T-helper 2 cell treated with Interferon-gamma antibody and Interleukin-4, amounts not matched to agents 100 ng/mL and 5 ng/mL, for 36 hours (primary cell): ENCODE measurements at regions not wholly inside any gene's neighbourhood (a gene's known extent, or its start where the extent isn't known, plus 50 kb on each side); places are given as distances from the start of the nearest gene placed in this dataset.
"Not testable (repeated sequence)": the region's sequence is repeated elsewhere in the genome, so short reads cannot be mapped to it uniquely, and the experiment has no call there.

Experiments used
- intact Hi-C: fragments of 100-400 bp; cut with micrococcal nuclease; formaldehyde crosslinking; loops from one replicate; pipeline ENCODE4 v1.15.1; 2023

DNA sequence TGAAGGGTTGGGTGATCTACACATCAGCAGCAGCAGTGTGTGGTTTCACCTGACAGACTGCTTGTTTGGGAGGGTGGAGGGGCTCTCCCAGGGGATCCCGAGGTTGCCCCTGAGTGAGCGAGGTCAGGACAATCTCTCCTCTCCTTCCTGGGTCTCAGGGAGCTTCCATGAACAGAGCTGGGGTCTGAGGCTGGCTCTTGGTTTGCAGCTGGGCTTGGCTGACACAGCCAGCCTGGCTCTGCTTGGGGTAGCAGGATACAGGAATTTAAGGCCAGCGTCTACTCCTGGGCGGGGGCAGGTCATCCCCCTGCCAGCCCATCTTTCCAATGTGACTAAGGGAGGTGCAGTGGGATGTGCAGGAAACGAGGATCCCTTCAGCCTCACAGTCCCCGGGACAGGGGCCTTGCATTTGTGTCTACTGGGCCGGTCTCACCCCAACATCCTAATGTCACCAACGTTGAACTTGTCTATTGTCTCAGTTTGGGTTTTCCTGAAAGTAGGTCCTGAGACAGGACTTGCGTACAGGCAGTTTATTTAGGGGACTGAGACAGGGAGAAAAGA lies 262.6 kb upstream of the HDAC4 start:
- intact Hi-C loops = no loop called here

DNA sequence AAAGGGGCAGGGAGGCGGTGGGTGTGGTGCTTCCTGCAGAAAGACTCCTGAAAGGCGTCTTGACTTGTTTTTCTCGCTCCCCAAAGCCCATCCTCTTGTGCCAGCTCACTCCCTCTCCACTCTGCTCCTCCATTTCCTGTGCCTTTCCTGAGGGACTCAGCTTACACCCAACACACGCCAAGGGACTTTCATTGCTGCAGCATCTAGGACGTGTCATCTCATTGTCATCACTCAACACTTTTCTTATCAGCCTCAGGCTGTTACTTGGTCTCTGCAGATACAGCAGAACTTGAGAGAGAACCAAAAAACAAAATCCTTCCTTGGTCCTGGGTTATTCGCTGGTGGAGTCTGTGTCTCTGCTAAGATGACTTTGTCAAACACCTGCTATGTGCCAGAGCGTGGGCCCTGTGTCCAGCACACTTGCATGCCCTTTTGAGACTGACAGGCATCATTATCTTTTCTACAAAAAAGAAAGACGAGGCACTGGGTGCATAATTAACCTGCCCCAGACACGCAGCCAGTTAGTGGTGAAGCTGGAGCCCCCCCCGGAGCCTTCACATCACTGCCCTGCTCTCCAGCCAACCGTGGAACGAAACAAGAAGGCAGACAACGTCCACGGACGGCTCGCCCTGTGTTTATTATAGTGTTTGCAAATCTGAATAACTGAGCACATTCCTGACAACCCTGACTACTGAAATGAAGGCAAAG lies 261.7 kb upstream of the HDAC4 start:
- intact Hi-C loops = no loop called here

DNA sequence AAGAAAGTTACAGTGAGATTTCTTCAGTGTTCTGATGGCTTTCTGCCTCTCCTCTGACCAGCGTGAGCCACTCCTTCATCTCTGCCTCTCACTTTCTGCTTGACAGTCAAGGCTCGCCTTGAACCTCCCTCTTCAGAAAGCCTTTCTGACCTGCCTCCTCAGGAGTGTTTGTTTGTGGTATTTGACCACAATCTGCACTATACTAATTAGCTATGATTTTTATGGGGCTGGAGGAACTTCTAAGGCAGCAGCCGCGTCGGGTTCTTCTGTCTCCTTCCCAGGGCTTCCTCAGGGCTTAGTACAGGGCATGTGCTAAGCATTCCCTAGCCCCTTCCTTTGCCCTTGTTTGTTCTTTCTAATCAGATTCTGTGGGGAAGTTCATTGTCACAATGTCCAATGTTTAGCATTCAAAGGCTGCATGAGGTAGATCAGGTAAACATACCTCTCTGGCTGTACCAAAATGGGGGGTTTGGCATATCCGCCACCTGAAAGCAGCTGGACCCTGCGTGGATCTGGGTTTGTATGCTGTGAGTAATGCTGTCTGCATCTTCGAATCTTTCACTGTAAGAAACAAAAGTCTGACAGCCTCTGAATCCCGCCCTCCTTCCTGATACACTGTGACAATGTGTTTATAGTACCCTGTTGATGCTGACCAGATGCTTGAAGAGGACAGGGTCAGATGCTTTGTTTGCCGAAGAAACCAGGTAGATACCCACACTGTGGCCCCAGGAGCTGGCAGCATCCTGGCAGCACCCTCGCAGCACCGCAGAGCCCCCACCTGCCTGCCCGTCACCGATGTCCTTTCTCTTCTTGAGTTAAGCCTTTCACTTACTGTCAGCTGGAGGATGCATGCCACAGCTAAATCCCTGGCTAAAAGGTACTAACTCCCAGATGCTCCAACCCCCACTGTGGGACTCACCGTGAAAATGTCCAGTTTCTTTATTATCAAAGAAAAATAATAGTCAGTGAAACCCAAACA lies 260.8 kb upstream of the HDAC4 start:
- intact Hi-C loops = no loop called here

DNA sequence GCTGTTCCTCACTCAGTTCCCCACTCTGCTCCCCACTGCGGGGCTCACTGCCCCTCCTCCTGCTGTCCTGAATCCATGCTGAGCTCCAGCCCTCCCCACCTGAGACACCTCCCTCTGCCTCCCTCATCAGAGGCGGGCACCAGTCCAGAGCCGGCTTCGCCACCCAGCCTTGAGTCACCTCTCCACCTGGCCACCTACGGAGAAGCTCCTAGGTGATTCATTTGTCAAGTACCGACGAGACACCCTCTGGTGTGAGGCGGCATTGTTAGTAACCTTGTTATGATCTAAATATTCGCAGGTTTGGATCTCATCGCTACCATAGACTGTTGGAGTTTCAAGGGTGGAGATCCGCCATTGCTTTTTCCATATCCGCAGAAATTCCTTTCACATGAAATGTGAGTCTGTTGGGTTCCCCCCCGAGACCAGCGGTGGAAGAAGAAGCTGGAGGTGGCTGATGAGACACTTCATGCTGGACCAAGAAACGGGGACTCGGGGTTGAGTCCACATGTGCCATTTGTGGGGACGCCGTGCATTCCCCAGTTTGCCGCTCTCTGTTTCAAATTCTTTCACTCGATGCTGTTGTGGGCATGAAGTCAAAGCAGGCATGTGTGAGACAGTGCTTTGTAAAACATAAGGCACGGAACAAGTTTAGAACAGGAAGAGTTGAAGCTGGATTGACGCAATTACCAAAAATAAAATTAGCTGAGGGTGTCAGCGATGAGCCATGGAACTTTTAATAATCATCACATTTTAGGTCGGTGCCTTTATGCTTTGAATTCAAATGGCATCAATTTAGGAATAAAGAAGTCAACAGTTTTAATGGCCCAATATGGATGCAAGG lies 259.8 kb upstream of the HDAC4 start:
- intact Hi-C loops = no loop called here

DNA sequence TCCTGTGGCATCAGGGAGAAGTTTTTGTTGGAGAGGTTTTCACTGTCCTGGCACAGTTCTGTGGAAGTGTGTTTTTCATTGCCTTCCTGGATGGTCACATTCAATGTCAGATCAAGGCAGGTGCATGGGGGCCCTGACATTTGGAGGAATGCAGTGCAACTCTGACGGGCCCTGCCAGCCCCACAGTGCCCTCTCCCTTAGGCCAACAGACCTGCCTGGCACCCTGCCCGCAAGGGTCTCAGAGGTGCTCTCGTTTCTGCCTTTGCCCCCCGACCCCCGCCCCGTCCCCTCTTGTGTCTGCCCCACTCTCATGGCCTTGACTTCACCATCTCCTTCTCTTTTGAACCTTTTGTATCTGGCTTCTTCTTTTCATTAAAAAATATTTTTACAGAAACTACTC lies 257.2 kb upstream of the HDAC4 start:
- intact Hi-C loops = no loop called here

DNA sequence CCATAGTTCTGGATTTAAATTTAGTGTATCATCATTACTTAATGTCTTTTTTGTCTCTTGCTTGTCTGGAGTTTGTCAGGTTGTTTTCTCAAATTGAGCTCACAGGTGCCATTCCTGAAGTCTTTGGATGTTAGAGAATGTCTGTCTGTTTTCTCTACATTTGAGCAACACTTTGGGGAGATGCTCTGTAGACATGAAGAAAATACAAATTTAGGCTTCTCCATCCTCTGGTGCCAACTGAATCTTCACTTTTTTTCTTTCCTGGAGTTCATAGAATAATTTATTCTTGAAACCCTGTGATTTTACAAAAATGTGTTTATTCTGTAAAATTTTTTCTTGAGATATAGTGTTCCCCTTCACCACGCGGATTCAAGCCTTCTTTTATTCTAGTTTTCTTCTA lies 256.4 kb upstream of the HDAC4 start:
- intact Hi-C loops = no loop called here

DNA sequence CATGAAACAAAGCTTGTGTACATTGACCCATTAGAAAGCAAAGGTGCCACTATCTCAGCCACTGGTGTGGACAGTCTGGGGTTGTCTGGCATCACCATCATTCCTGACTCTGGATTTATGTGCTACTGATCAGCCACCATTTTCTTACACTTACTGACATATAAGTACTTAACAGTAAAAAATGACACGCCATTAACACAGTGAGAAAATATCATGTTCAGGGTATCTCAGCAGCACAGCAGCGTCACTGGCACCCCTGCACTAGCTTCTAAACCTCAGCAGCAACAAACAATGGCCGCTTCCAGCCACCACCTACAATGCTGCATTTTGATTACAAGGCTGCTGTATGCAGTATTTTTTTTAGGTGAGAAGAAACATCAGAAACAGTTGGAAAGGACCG lies 253.4 kb upstream of the HDAC4 start:
- intact Hi-C loops = no loop called here

DNA sequence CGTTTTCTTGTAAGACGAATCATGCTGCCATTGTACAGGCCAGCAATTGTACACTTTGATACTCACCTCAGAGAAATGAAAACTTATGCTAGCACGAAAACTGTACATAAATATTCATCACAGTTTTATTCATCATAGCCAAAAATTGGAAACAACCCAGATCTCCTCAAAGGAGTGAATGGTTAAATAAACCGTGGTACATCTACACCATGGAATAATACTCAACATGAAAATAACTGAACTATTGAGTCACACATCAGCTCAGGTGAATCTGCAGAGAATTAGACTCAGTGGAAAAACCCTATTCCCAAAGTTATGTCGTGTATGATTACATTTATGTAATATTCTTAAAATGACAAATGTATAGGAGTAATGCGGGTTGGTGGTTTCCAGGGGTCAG lies 251.0 kb upstream of the HDAC4 start:
- intact Hi-C loops = no loop called here

DNA sequence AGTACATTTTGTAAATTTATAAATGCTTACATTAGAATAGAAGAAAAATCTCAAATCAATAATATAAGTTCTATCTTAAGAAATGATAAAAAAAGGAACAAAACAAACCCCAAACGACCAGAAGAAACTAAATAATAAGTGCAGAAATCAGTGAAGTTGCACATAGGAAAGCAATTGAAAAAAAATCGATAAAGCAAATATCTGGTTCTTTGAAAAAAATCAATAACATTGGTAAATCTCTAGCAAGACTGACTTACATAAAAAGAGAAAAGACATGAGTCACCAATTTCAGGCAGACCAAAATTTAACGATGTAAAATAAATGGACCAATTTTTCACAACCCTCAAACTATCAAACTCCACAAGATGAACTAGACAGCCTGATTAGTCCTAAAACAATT lies 249.9 kb upstream of the HDAC4 start:
- intact Hi-C loops = no loop called here

DNA sequence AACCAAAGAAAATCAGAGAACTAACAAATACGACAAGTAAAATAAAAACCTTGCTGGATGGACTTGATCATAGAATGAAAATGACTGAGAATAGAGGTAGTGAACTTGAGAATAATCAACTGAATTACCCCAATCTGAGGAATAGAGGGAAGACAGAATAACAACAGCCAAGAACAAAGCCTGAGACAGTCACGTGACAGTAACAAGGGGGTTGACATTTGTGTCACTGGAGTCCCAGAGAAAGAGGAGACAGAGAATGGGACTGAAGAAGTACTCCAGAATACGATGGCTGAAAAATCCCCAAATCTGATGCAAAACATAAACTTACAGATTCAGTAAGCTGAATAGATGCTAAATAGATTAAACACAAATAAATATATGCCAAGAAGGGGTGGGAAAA lies 248.5 kb upstream of the HDAC4 start:
- intact Hi-C loops = no loop called here

DNA sequence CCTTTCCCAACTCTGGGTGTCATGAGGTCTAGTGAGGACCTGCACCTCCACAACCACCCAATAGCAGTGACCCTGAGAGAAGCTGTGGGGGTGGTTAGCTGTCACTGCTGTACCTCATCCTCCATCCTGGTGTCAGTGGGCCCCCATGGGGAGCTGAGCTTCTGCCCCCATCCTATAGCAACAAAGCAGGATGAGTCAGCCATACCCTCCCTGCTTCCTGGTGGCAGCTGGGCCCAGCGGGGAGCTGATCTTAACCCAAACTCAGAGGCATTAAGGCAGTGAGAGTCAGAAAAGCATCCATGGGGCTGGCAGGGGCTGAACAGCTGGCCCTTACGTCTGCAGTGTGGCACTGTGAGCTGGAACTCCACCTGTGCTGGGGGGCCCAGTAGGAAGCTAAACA lies 247.8 kb upstream of the HDAC4 start:
- intact Hi-C loops = no loop called here

DNA sequence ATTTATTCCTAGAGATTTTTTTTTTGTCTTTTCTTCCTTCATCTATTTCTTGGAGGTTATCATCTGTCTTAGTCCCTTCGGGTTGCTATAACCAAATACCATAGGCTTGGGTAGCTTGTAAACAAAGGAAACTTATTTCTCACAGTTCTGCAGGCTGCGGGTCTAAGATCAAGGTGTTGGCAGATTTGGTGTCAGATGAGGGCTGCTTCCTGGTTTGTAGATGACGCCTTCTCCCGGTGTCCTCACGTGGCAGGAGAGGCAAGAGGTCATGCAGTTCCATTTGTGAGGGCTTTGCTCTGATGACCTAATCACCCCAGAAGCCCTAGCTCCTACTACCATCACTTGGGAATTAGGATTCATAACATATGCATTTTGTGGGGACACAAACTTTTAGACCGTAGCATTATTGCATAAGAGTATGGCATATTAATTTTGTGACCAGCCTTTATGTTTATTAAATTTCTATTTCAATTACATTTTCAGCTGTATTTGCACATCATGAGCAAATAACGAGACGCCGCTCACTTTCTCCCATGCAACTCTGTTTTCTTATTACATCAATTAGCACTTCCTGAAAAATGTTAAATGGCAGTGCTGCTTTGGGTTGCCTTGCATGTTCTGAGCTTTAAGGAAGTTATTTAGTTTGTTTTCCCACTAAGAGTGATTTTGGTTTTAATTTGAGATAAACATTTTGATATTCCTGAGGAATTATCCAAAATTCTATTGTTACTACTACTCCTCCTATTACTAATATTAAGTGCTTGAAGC lies 246.4 kb upstream of the HDAC4 start:
- intact Hi-C loops = no loop called here

DNA sequence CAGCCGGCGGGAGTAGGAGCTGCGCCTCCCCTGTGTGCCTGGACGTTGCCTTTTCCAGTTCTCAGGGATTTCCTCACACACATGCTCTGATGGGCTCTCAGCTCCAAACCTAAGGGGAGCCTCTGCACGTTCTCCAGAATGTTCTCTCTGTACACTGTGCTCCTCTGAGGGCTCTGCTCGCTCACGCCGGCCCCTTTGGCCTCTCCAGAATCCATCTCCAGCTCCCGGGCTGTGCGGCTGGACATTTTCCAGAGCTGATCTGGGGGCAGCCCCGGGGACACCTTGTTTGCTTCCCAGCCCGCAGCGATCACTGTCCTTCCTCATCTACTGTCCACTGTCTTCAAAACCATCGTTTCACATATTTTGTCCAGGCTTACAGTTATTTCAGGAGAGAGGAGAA lies 245.4 kb upstream of the HDAC4 start:
- intact Hi-C loops = no loop called here

DNA sequence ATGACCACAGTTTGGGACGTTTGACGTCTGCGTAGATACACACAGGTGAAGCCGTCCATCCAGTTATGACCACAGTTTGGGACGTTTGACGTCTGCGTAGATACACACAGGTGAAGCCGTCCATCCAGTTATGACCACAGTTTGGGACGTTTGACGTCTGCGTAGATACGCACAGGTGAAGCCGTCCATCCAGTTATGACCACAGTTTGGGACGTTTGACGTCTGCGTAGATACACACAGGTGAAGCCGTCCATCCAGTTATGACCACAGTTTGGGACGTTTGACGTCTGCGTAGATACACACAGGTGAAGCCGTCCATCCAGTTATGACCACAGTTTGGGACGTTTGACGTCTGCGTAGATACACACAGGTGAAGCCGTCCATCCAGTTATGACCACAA lies 243.8 kb upstream of the HDAC4 start:
- intact Hi-C loops = not testable (repeated sequence)

DNA sequence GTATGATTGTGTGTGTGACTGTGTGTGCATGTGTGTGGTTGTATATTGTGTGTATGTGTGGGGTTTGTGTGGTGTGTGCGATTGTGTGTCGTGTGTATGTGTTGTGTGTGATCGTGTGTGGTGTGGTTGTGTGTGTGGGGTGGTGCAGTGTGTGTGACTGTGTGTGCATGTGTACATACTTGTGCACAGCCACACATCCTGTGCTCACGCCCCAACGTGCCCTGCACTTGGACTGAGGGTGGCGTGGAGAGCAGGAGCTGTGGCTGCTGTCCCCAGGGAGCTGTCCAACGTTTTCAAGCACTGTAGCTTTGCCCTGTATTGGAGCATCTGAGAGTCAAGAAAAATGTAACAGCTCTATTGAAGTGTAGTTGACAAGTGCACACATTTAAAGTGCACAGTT lies 243.2 kb upstream of the HDAC4 start:
- intact Hi-C loops = no loop called here

DNA sequence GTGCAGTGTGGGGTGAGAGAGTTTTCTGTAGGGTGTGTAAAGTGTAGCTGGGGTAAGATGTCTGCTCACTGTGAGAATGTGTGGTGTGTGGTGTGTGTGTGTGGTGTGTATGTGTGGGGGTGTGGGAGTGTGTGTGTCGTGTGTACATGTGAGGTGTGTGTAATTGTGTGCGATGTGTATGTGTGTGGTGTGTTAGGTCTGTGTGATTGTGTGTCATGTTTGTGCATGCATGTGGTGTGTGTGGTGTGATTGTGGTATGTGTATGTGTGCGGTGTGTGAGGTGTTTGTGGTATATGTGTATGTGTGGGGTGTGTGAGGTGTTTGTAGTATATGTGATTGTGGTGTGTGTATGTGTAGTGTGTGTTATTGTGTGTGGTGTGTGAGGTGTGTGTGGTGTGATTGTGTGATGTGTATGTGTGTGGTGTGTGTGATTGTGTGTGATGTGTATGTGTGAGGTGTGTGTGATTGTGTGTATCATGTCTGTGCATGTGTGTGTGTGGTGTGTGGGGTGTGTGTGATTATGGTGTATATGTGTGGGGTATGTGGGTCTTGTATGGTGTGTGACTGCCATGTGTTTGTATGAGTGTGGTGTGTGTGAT lies 241.7 kb upstream of the HDAC4 start:
- intact Hi-C loops = no loop called here

DNA sequence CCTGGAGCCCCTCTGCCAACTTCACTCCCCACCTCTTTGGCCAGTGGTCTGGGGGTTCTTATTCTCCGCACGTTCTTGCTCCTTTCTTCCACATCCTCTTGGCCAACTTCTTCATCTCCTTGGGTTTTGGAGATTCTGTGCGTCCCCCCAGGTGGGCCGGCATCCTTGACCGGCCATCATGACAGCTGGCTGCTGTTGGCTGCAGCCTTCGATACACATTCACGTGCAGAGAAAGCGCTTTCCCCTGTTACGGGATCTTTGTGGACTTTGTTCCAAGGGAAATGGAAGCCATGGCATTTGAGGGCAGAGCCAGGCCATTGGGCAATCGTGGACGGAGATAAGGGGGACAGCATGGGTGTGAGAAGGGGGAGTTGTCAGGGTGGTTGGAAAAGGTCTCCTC lies 241.1 kb upstream of the HDAC4 start:
- intact Hi-C loops = not testable (repeated sequence)

DNA sequence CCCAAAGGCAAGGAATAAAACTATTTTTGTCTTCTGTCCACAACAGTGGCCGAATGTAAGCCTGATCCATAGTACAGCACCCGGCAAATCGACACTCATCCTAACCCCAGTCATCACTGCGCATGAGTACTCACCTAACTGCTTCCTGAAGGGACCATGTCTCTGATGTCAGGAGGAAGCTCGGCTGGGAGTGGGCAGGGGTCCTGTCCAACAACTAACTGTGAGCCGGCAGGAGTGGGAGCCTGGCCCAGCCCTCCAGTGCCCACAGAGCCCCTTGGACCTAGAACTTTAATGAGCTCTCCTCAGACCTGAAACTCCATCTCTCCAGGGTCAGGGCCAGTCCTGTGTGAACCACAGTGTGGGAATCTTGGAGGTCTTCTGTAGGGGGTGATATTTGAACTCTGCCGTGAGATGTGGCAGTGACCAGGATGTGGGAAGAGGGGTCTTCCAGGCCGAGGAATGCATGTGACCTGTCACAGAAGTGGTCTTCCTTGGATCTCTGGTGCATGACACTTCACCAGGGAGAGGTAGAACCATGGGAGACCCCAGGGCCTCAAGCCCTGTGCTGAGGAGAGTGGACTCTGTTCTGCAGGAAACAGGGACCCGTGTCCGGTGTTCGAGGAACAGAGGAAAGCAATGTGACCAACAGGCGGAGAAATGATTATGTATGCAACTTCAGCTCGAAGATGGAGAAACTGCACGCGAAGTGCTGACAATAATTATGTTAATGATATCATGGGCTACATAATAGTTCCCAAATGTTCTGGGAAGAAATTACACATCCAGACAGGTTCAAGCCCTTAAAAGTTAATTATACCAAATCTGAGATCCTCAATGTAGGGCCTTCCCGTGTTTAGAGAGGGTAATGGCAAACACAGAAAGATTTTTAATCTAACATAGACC lies 240.1 kb upstream of the HDAC4 start:
- intact Hi-C loops = no loop called here

DNA sequence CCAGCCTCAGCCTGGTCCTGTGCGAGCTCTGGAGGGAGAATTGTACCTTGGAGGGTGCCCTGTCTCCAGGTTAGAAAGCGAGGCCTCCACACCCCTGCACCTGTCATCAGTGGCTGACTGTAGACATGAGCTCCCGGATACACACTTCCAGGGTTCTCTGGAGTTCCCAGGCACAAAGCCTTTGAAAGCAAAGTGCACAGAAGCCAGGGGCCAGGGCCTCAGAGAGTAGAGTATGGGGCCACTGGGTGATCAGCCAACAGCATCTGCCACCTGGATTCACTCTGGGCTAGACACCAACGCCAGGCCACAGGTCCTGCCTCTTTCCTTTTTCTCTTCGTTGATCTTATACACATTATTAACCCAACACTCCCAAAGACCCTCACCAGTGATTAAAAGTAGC lies 239.4 kb upstream of the HDAC4 start:
- intact Hi-C loops = no loop called here
